GM18499 (cell line): ENCODE measurements at regions not wholly inside any gene's neighbourhood (a gene's known extent, or its start where the extent isn't known, plus 50 kb on each side); places are given as distances from the start of the nearest gene placed in this dataset.

ENCODE experiments used
- ATAC-seq: cut with Tn5 transposase; IDR thresholded peaks from one replicate; pipeline ENCODE4 v1.9.1; 2021; ENCODE audit warnings: moderate number of reproducible peaks; ENCODE audit not compliant: insufficient read depth, unreplicated experiment

GRCh38 chr2:167548396-167548795, 660.1 kb downstream of the XIRP2 start:
- ATAC-seq = no peak

GRCh38 chr2:167544602-167545001, 656.3 kb downstream of the XIRP2 start:
- no peak for ATAC-seq

- ATAC-seq = no peak
Observed at GRCh38 chr2:167543721-167544120, 655.4 kb downstream of the XIRP2 start.

- ATAC-seq = no peak
Observed at GRCh38 chr2:167537743-167538142, 649.5 kb downstream of the XIRP2 start.

GRCh38 chr2:167534443-167534842, 646.2 kb downstream of the XIRP2 start:
- no peak for ATAC-seq

- no peak for ATAC-seq
Observed at GRCh38 chr2:167524786-167525185, 636.5 kb downstream of the XIRP2 start.

GRCh38 chr2:167510071-167510759, 621.9 kb downstream of the XIRP2 start:
- ATAC-seq = no peak

- ATAC-seq = no peak
Observed at GRCh38 chr2:167509586-167509985, 621.3 kb downstream of the XIRP2 start.

GRCh38 chr2:167508709-167509108, 620.4 kb downstream of the XIRP2 start:
- ATAC-seq = no peak

GRCh38 chr2:167506395-167506794, 618.1 kb downstream of the XIRP2 start:
- no peak for ATAC-seq

GRCh38 chr2:167504695-167505094, 616.4 kb downstream of the XIRP2 start:
- no peak for ATAC-seq

- no peak for ATAC-seq
Observed at GRCh38 chr2:167504061-167504460, 615.8 kb downstream of the XIRP2 start.

- no peak for ATAC-seq
Observed at GRCh38 chr2:167501618-167502017, 613.3 kb downstream of the XIRP2 start.

GRCh38 chr2:167493862-167494261, 605.6 kb downstream of the XIRP2 start:
- ATAC-seq = no peak

GRCh38 chr2:167492486-167492885, 604.2 kb downstream of the XIRP2 start:
- no peak for ATAC-seq

- no peak for ATAC-seq
Observed at GRCh38 chr2:167491788-167492187, 603.5 kb downstream of the XIRP2 start.

GRCh38 chr2:167490455-167490854, 602.2 kb downstream of the XIRP2 start:
- ATAC-seq = no peak

- no peak for ATAC-seq
Observed at GRCh38 chr2:167489325-167489724, 601.0 kb downstream of the XIRP2 start.

- no peak for ATAC-seq
Observed at GRCh38 chr2:167487728-167488127, 599.4 kb downstream of the XIRP2 start.

GRCh38 chr2:167484875-167485274, 596.6 kb downstream of the XIRP2 start:
- ATAC-seq = no peak

- no peak for ATAC-seq
Observed at GRCh38 chr2:167480986-167481309, 592.7 kb downstream of the XIRP2 start.

- no peak for ATAC-seq
Observed at GRCh38 chr2:167480232-167480985, 592.1 kb downstream of the XIRP2 start.
